DLD1 (cell line): ENCODE measurements at regions not wholly inside any gene's neighbourhood (a gene's known extent, or its start where the extent isn't known, plus 50 kb on each side); places are given as distances from the start of the nearest gene placed in this dataset.

Experiments used
- in situ Hi-C: cut with HindIII; loops from 2 replicates; pipeline ENCODE4 v1.10.0; 2017; ENCODE audit warnings: low sequenced_read_pairs

GRCh38 chr2:160996584-160996983, 163.6 kb upstream of the TANK start:
- in situ Hi-C loops, result no loop called here

- in situ Hi-C loops, result no loop called here
Observed at GRCh38 chr2:161004379-161004778, 155.8 kb upstream of the TANK start.

GRCh38 chr2:161005170-161005569, 155.1 kb upstream of the TANK start:
- in situ Hi-C loops, result no loop called here

- in situ Hi-C loops, result no loop called here
Observed at GRCh38 chr2:161008311-161008710, 151.9 kb upstream of the TANK start.

- in situ Hi-C loops, result no loop called here
Observed at GRCh38 chr2:161010503-161011015, 149.7 kb upstream of the TANK start.

- in situ Hi-C loops, result no loop called here
Observed at GRCh38 chr2:161017780-161018470, 142.3 kb upstream of the TANK start.

GRCh38 chr2:161019311-161019710, 140.9 kb upstream of the TANK start:
- in situ Hi-C loops, result no loop called here

GRCh38 chr2:161020437-161020836, 139.8 kb upstream of the TANK start:
- in situ Hi-C loops, result no loop called here

- in situ Hi-C loops, result no loop called here
Observed at GRCh38 chr2:161028581-161028980, 131.6 kb upstream of the TANK start.

GRCh38 chr2:161029321-161029720, 130.9 kb upstream of the TANK start:
- in situ Hi-C loops, result no loop called here

GRCh38 chr2:161030260-161031063, 129.8 kb upstream of the TANK start:
- in situ Hi-C loops, result no loop called here

- in situ Hi-C loops, result no loop called here
Observed at GRCh38 chr2:161031511-161031910, 128.7 kb upstream of the TANK start.

GRCh38 chr2:161032635-161033034, 127.6 kb upstream of the TANK start:
- in situ Hi-C loops, result no loop called here

GRCh38 chr2:161033059-161033660, 127.1 kb upstream of the TANK start:
- in situ Hi-C loops, result no loop called here

- in situ Hi-C loops, result no loop called here
Observed at GRCh38 chr2:161036926-161037325, 123.3 kb upstream of the TANK start.

- in situ Hi-C loops, result no loop called here
Observed at GRCh38 chr2:161039071-161039470, 121.2 kb upstream of the TANK start.

- in situ Hi-C loops, result no loop called here
Observed at GRCh38 chr2:161041356-161041755, 118.9 kb upstream of the TANK start.

GRCh38 chr2:161042990-161043625, 117.1 kb upstream of the TANK start:
- in situ Hi-C loops, result no loop called here

- in situ Hi-C loops, result no loop called here
Observed at GRCh38 chr2:161044095-161044865, 115.9 kb upstream of the TANK start.

- in situ Hi-C loops, result no loop called here
Observed at GRCh38 chr2:161044921-161045320, 115.3 kb upstream of the TANK start.

GRCh38 chr2:161045726-161046125, 114.5 kb upstream of the TANK start:
- in situ Hi-C loops, result no loop called here
